HepG2 (cell line): ENCODE measurements at regions not wholly inside any gene's neighbourhood (a gene's known extent, or its start where the extent isn't known, plus 50 kb on each side); places are given as distances from the start of the nearest gene placed in this dataset.

Experiments used
- ATAC-seq: fragments of 200-7000 bp; cut with Tn5 transposase; 3 replicates; pipeline ENCODE4 v1.9.1; 2020; ENCODE audit warnings: mild to moderate bottlenecking, moderate library complexity
- BruUV-seq: library from RNA; stranded (reverse); fragments of 400-500 nt; replicated peaks from 2 replicates; lab custom pipeline; 2021; lab: Mats Ljungman, UMichigan
- CTCF ChIA-PET: fragments of 300-600 bp; formaldehyde crosslinking; extraction: SDS; loops from one replicate; lab custom pipeline; 2021; ENCODE audit warnings: low total read pairs, inconsistent platforms, low intra/inter-chr PET ratio; lab: Yijun Ruan, JAX
- POLR2A ChIA-PET: fragments of 350-600 bp; sonication (Branson Sonifier 250); formaldehyde crosslinking; loops from one replicate; lab custom pipeline; 2020; ENCODE audit warnings: antibody characterized with exemption, inconsistent platforms; lab: Yijun Ruan, JAX
- DNase-seq: peaks from one replicate; pipeline ENCODE4 v3.0.0-alpha.2; 2015; ENCODE audit warnings: low spot score
- FAIRE-seq: peaks from 3 replicates; lab custom pipeline; 2011; peaks lifted over from hg19 to GRCh38; lab: Jason Lieb, UNC
- H2AFZ ChIP-seq: one replicate; pipeline ENCODE4 v1.6.1; 2011; ENCODE audit warnings: low read length, inconsistent platforms
- H3K27ac ChIP-seq: fragments of 300-600 bp; 3 replicates; pipeline ENCODE4 v1.8.0; 2011; ENCODE audit warnings: mixed run types, mild to moderate bottlenecking, mixed read lengths, low read length, inconsistent platforms; ENCODE audit not compliant: insufficient read depth; ENCODE audit errors: extremely low read length
- H3K27me3 ChIP-seq, 2 experiments: fragments of 200-600 bp in 1 of 2; 2 replicates in 1 of 2; 3 replicates in 1 of 2; pipeline versions ENCODE4 v1.6.0 to v1.8.0; 2011; ENCODE audit warnings: low read length in 2 of 2, mild to moderate bottlenecking in 2 of 2, moderate library complexity in 2 of 2, inconsistent platforms in 1 of 2; ENCODE audit not compliant: insufficient read depth in 2 of 2, control insufficient read depth in 1 of 2
- H3K36me3 ChIP-seq, 2 experiments: fragments of 200-600 bp in 1 of 2; replicated peaks in 1 of 2; 2 replicates in 1 of 2; 3 replicates in 1 of 2; pipeline versions ENCODE4 v1.5.1 to v1.8.0; 2011; ENCODE audit warnings: low read length in 2 of 2, inconsistent platforms in 1 of 2; ENCODE audit not compliant: insufficient read depth in 2 of 2, control insufficient read depth in 1 of 2
- H3K4me1 ChIP-seq: 2 replicates; pipeline ENCODE4 v1.5.1; 2012; ENCODE audit warnings: low read length, inconsistent platforms; ENCODE audit not compliant: insufficient read depth
- H3K4me2 ChIP-seq: 2 replicates; pipeline ENCODE4 v1.6.0; 2011; ENCODE audit warnings: low read depth, low read length, inconsistent platforms
- H3K4me3 ChIP-seq, 3 experiments: fragments of 200-600 bp in 1 of 3; sonication (generic), shearing (Covaris generic) in 1 of 3; replicated peaks in 1 of 3; 2 replicates each; pipeline ENCODE4 v1.5.1; 2011 to 2016; ENCODE audit warnings: low read length in 3 of 3, inconsistent platforms in 2 of 3, low read depth in 2 of 3, mild to moderate bottlenecking in 2 of 3, control low read depth in 1 of 3, mixed read lengths in 1 of 3; ENCODE audit not compliant: insufficient read depth in 1 of 3
- H3K79me2 ChIP-seq: one replicate; pipeline ENCODE4 v1.6.1; 2011; ENCODE audit warnings: low read length, inconsistent platforms; ENCODE audit not compliant: insufficient read depth
- H3K9ac ChIP-seq: 2 replicates; pipeline ENCODE4 v1.6.0; 2011; ENCODE audit warnings: mild to moderate bottlenecking, low read depth, low read length, inconsistent platforms; ENCODE audit not compliant: insufficient read depth
- H3K9me3 ChIP-seq: 2 replicates; pipeline ENCODE4 v1.5.1; 2012; ENCODE audit warnings: mild to moderate bottlenecking, low read length
- H4K20me1 ChIP-seq: 2 replicates; pipeline ENCODE4 v1.6.0; 2011; ENCODE audit warnings: inconsistent platforms, mild to moderate bottlenecking, low read length, moderate library complexity; ENCODE audit not compliant: insufficient read depth
- ASH2L ChIP-seq: fragments of 300-600, 200-600 bp; sonication (generic); IDR thresholded peaks from 2 replicates; pipeline ENCODE4 v1.7.0; 2017; ENCODE audit warnings: low read depth, mild to moderate bottlenecking, moderate library complexity, mixed read lengths, low read length; ENCODE audit not compliant: insufficient read length
- BCL6 ChIP-seq: IDR thresholded peaks from 2 replicates; pipeline ENCODE4 v1.6.1; 2016; ENCODE audit warnings: missing genetic modification reagents, missing compliant biosample characterization
- CREB1 ChIP-seq, 2 experiments: fragments of 450-650 bp in 1 of 2; IDR thresholded peaks; 2 replicates each; pipeline ENCODE4 v1.6.1; 2016 to 2017; ENCODE audit warnings: control low read depth in 1 of 2, mild to moderate bottlenecking in 1 of 2, missing compliant biosample characterization in 1 of 2, missing genetic modification characterization in 1 of 2
- DNMT1 ChIP-seq: sonication (generic); formaldehyde crosslinking; IDR thresholded peaks from 2 replicates; pipeline ENCODE4 v1.5.1; 2020; ENCODE audit warnings: mild to moderate bottlenecking, missing genetic modification reagents
- GATAD1 ChIP-seq: IDR thresholded peaks from 2 replicates; pipeline ENCODE4 v1.6.1; 2016; ENCODE audit warnings: missing genetic modification reagents, missing compliant biosample characterization
- KLF13 ChIP-seq: sonication (generic); formaldehyde crosslinking; IDR thresholded peaks from 2 replicates; pipeline ENCODE4 v1.4.0; 2020; ENCODE audit warnings: mild to moderate bottlenecking, missing genetic modification reagents
- MAZ ChIP-seq, 2 experiments: sonication (generic) in 1 of 2; formaldehyde crosslinking in 1 of 2; IDR thresholded peaks; 2 replicates each; pipeline versions ENCODE4 v1.5.0 to v1.6.1; 2012 to 2020; ENCODE audit warnings: low read depth in 2 of 2, mild to moderate bottlenecking in 2 of 2, borderline replicate concordance in 1 of 2, improper control_type of control experiment in 1 of 2, low read length in 1 of 2, missing genetic modification reagents in 1 of 2, moderate library complexity in 1 of 2
- NCOA5 ChIP-seq: sonication (generic); formaldehyde crosslinking; IDR thresholded peaks from 2 replicates; pipeline ENCODE4 v1.4.0; 2020; ENCODE audit warnings: missing genetic modification reagents
- PAF1 ChIP-seq: IDR thresholded peaks from 2 replicates; pipeline ENCODE4 v1.6.1; 2016; ENCODE audit warnings: missing genetic modification reagents, missing compliant biosample characterization
- WIZ ChIP-seq: sonication (generic); formaldehyde crosslinking; IDR thresholded peaks from 2 replicates; pipeline ENCODE4 v1.5.1; 2020; ENCODE audit warnings: mild to moderate bottlenecking, missing genetic modification reagents
- ZC3H4 ChIP-seq: sonication (generic); formaldehyde crosslinking; IDR thresholded peaks from 2 replicates; pipeline ENCODE4 v1.4.0; 2020; ENCODE audit warnings: missing genetic modification reagents, borderline replicate concordance
- ZFP41 ChIP-seq: sonication (generic); formaldehyde crosslinking; IDR thresholded peaks from 2 replicates; pipeline ENCODE4 v1.4.0; 2020; ENCODE audit warnings: mild to moderate bottlenecking, missing genetic modification reagents, borderline replicate concordance
- ZNF235 ChIP-seq: sonication (generic); formaldehyde crosslinking; IDR thresholded peaks from 2 replicates; pipeline ENCODE4 v1.8.1; 2023; ENCODE audit warnings: mild to moderate bottlenecking, missing genetic modification reagents, borderline replicate concordance
- ZNF629 ChIP-seq: sonication (generic); formaldehyde crosslinking; conservative IDR thresholded peaks from 2 replicates; pipeline ENCODE4 v1.5.0; 2020; ENCODE audit warnings: missing genetic modification reagents
- ZSCAN21 ChIP-seq: sonication (generic); formaldehyde crosslinking; IDR thresholded peaks from 2 replicates; pipeline ENCODE4 v1.8.0; 2022; ENCODE audit warnings: mild to moderate bottlenecking, missing genetic modification reagents, moderate library complexity, borderline replicate concordance
- WGBS: methylation state at CpG from one replicate; pipeline ENCODE4 v1.1.6; 2017; ENCODE audit warnings: low lambda C conversion rate; 5-methylcytosine and 5-hydroxymethylcytosine counted together
- in situ Hi-C: cut with HindIII; loops from 2 replicates; pipeline ENCODE4 v1.10.0; 2017; ENCODE audit warnings: low pct_unique_long_range_greater_than_20kb; ENCODE audit not compliant: extremely low pct_ligation_motif_present
- intact Hi-C: fragments of 100-400 bp; cut with micrococcal nuclease; formaldehyde crosslinking; loops from one replicate; pipeline ENCODE4 v1.10.0; 2022; ENCODE audit not compliant: unreplicated experiment
- TF ChIP-seq, protein P1 (sequence below): sonication (generic); formaldehyde crosslinking; IDR thresholded peaks from 2 replicates; pipeline ENCODE4 v1.5.1; 2020; ENCODE audit warnings: missing genetic modification reagents, mild to moderate bottlenecking, borderline replicate concordance
- TF ChIP-seq, protein P2 (sequence below): sonication (generic); formaldehyde crosslinking; IDR thresholded peaks from 2 replicates; pipeline ENCODE4 v1.5.0; 2020; ENCODE audit warnings: mild to moderate bottlenecking, missing genetic modification reagents, moderate library complexity

DNA sequence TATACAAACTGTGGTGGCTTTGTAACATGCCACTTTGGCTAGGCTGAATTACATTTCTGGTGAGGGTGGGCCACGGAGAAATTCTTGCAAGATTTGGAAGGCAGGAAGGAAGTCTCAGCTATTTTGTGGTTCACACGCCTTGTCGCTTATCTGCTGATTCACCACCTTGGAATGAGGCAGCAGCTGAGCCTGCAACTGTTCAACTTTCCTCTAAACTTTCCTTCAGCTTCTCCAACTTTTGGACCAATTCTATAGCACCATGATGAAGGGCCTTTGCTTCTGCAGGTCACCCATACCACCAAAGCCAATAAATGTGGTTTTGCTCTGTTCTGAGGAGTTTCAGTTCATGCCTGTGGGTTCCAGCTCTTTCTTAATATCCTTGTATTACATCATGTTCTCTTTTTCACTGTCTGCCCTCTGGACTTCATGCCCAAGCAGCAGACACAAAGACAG, 337.6 kb upstream of the SNX7 start:
- Histone ChIP-seq H2AFZ (no peak overlapping the region), H3K27ac (no peak overlapping the region), H3K9ac (no peak overlapping the region), H4K20me1 (no peaks in the 10 kb centered on the region), H3K36me3 (no peaks in the 10 kb centered on the region), H3K9me3 (no peaks in the 10 kb centered on the region), H3K4me1 (no peaks in the 10 kb centered on the region), H3K4me3 (no peak overlapping the region), H3K79me2 (no peaks in the 10 kb centered on the region), H3K4me2 (no peak overlapping the region), H3K27me3 (no peaks in the 10 kb centered on the region)
- no peak for TF ChIP-seq NCOA5 (CRISPR knock-in tag)
- no peak for TF ChIP-seq CREB1 (IDR thresholded peaks at IDR 0.05)
- TF ChIP-seq CREB1 (CRISPR knock-in tag; IDR thresholded peaks at IDR 0.05) = no peak
- no TSS peak for BruUV-seq
- ChIA-PET POLR2A (no interaction called here), CTCF (no interaction called here)
- DNase-seq (no peak), FAIRE-seq (no peak), ATAC-seq (no peak)
- in situ Hi-C loops = no loop called here
- 55% methylated on average over 3 of the region's 3 CpGs for WGBS
- intact Hi-C loops = no loop called here

DNA sequence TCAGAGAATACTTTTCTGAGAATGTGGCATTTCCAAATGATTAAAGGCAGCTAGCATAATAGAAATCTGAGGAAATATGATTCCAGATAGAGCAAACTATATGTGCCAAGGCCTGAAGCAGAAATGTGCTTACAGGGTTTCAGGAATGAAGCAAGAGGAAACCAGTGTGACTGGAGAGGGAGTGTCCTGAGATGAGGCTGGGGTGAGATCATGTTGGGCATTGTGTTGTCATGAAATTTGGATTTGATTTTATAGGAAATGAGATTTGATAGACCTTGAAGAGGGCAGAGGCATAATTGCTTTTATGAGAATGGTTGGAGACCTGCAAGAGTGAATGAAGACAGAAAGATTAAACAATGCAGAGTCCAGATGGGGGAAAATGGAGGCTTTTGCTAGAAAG, 338.1 kb upstream of the SNX7 start:
- Histone ChIP-seq H3K9ac (no peak overlapping the region), H2AFZ (no peak overlapping the region), H3K4me3 (no peak overlapping the region), H3K27ac (no peak overlapping the region), H3K79me2 (no peaks in the 10 kb centered on the region), H3K27me3 (no peaks in the 10 kb centered on the region), H4K20me1 (no peaks in the 10 kb centered on the region), H3K4me2 (no peak overlapping the region), H3K4me1 (no peaks in the 10 kb centered on the region), H3K36me3 (no peaks in the 10 kb centered on the region), H3K9me3 (no peaks in the 10 kb centered on the region)
- DNase-seq (no peak), FAIRE-seq (no peak), ATAC-seq (no peak)
- in situ Hi-C loops (no loop called here), intact Hi-C loops (no loop called here)
- ChIA-PET CTCF (no interaction called here), POLR2A (no interaction called here)
- BruUV-seq = no TSS peak
- no peak for TF ChIP-seq PAF1 (CRISPR knock-in tag)
- no peak for TF ChIP-seq ZC3H4 (CRISPR knock-in tag)
- TF ChIP-seq ZFP41 (CRISPR knock-in tag) = no peak
- TF ChIP-seq, protein P1, sequence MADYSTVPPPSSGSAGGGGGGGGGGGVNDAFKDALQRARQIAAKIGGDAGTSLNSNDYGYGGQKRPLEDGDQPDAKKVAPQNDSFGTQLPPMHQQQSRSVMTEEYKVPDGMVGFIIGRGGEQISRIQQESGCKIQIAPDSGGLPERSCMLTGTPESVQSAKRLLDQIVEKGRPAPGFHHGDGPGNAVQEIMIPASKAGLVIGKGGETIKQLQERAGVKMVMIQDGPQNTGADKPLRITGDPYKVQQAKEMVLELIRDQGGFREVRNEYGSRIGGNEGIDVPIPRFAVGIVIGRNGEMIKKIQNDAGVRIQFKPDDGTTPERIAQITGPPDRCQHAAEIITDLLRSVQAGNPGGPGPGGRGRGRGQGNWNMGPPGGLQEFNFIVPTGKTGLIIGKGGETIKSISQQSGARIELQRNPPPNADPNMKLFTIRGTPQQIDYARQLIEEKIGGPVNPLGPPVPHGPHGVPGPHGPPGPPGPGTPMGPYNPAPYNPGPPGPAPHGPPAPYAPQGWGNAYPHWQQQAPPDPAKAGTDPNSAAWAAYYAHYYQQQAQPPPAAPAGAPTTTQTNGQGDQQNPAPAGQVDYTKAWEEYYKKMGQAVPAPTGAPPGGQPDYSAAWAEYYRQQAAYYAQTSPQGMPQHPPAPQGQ = no peak
- no peak for TF ChIP-seq ZNF629 (CRISPR knock-in tag)
- no peak for TF ChIP-seq ZNF235 (CRISPR knock-in tag)
- TF ChIP-seq BCL6 (CRISPR knock-in tag) = no peak
- TF ChIP-seq ZSCAN21 = no peak
- no peak for TF ChIP-seq DNMT1 (CRISPR knock-in tag)
- TF ChIP-seq, protein P2, sequence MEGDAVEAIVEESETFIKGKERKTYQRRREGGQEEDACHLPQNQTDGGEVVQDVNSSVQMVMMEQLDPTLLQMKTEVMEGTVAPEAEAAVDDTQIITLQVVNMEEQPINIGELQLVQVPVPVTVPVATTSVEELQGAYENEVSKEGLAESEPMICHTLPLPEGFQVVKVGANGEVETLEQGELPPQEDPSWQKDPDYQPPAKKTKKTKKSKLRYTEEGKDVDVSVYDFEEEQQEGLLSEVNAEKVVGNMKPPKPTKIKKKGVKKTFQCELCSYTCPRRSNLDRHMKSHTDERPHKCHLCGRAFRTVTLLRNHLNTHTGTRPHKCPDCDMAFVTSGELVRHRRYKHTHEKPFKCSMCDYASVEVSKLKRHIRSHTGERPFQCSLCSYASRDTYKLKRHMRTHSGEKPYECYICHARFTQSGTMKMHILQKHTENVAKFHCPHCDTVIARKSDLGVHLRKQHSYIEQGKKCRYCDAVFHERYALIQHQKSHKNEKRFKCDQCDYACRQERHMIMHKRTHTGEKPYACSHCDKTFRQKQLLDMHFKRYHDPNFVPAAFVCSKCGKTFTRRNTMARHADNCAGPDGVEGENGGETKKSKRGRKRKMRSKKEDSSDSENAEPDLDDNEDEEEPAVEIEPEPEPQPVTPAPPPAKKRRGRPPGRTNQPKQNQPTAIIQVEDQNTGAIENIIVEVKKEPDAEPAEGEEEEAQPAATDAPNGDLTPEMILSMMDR (CRISPR knock-in tag) = no peak
- no peak for TF ChIP-seq GATAD1 (CRISPR knock-in tag)
- TF ChIP-seq KLF13 (CRISPR knock-in tag) = no peak
- TF ChIP-seq MAZ (IDR thresholded peaks at IDR 0.05; ENCODE audit: borderline replicate concordance, low read depth, low read length) = no peak
- TF ChIP-seq MAZ (CRISPR knock-in tag; IDR thresholded peaks at IDR 0.05; ENCODE audit: low read depth) = no peak
- no peak for TF ChIP-seq ASH2L
- TF ChIP-seq WIZ (CRISPR knock-in tag) = no peak
